Neuronal stem cell (in vitro differentiated cells): ENCODE measurements at regions not wholly inside any gene's neighbourhood (a gene's known extent, or its start where the extent isn't known, plus 50 kb on each side); places are given as distances from the start of the nearest gene placed in this dataset.
"Not testable (repeated sequence)": the region's sequence is repeated elsewhere in the genome, so short reads cannot be mapped to it uniquely, and the experiment has no call there.

Source experiments
- DNase-seq: peaks from one replicate; pipeline ENCODE4 v3.0.0-alpha.2; 2013; ENCODE audit warnings: low spot score
- H2AFZ ChIP-seq: one replicate; pipeline ENCODE4 v1.6.1; 2013; ENCODE audit warnings: mild to moderate bottlenecking, low read length, inconsistent platforms
- H2AK5ac ChIP-seq: 2 replicates; pipeline ENCODE4 v1.6.1; 2013; ENCODE audit warnings: low read depth, mild to moderate bottlenecking, inconsistent platforms, low read length, moderate library complexity, mixed read lengths
- H2BK120ac ChIP-seq: 2 replicates; pipeline ENCODE4 v1.6.1; 2013; ENCODE audit warnings: low read depth, mild to moderate bottlenecking, inconsistent platforms, low read length, moderate library complexity, mixed read lengths
- H2BK12ac ChIP-seq: one replicate; pipeline ENCODE4 v1.6.1; 2013; ENCODE audit warnings: low read length, inconsistent platforms
- H2BK15ac ChIP-seq: 2 replicates; pipeline ENCODE4 v1.6.1; 2013; ENCODE audit warnings: mild to moderate bottlenecking, low read length, inconsistent platforms, mixed read lengths
- H2BK5ac ChIP-seq: one replicate; pipeline ENCODE4 v1.6.1; 2013; ENCODE audit warnings: inconsistent platforms, mild to moderate bottlenecking, low read length, moderate library complexity
- H3K14ac ChIP-seq: one replicate; pipeline ENCODE4 v1.6.1; 2013; ENCODE audit warnings: low read length, inconsistent platforms
- H3K18ac ChIP-seq: 2 replicates; pipeline ENCODE4 v1.6.1; 2013; ENCODE audit warnings: low read length, inconsistent platforms
- H3K23ac ChIP-seq: 2 replicates; pipeline ENCODE4 v1.6.1; 2013; ENCODE audit warnings: low read depth, mild to moderate bottlenecking, mixed read lengths, low read length, inconsistent platforms; ENCODE audit not compliant: poor library complexity
- H3K27ac ChIP-seq: replicated peaks from 3 replicates; pipeline ENCODE4 v1.5.1; 2013; ENCODE audit warnings: low read length, inconsistent platforms
- H3K27me3 ChIP-seq, 3 experiments: 2 replicates each; pipeline ENCODE4 v1.6.1; 2013; ENCODE audit warnings: low read length in 3 of 3, mild to moderate bottlenecking in 2 of 3, inconsistent platforms in 1 of 3, low read depth in 1 of 3, mixed read lengths in 1 of 3, moderate library complexity in 1 of 3; ENCODE audit not compliant: control insufficient read depth in 3 of 3, insufficient read depth in 3 of 3
- H3K36me3 ChIP-seq, 2 donors: replicated peaks in 1 of 2; 2 replicates each; pipeline ENCODE4 v1.6.1; 2013; ENCODE audit warnings: low read length in 2 of 2; ENCODE audit not compliant: control insufficient read depth in 2 of 2, insufficient read depth in 2 of 2
- H3K4ac ChIP-seq: 2 replicates; pipeline ENCODE4 v1.6.1; 2013; ENCODE audit warnings: inconsistent platforms, mild to moderate bottlenecking, low read length, moderate library complexity
- H3K4me1 ChIP-seq, 2 donors: 1 replicate in 1 of 2; 2 replicates in 1 of 2; pipeline ENCODE4 v1.6.1; 2013; ENCODE audit warnings: low read length in 2 of 2, low read depth in 1 of 2; ENCODE audit not compliant: control insufficient read depth in 2 of 2, insufficient read depth in 1 of 2
- H3K4me2 ChIP-seq: one replicate; pipeline ENCODE4 v1.6.1; 2013; ENCODE audit warnings: mild to moderate bottlenecking, low read length, inconsistent platforms; ENCODE audit not compliant: insufficient read depth, poor library complexity, severe bottlenecking
- H3K4me3 ChIP-seq, 2 donors: 2 replicates each; pipeline ENCODE4 v1.5.1; 2013; ENCODE audit warnings: low read length in 2 of 2, mild to moderate bottlenecking in 2 of 2, inconsistent platforms in 1 of 2, moderate library complexity in 1 of 2
- H3K79me1 ChIP-seq: one replicate; pipeline ENCODE4 v1.6.1; 2013; ENCODE audit warnings: low read depth, mild to moderate bottlenecking, inconsistent platforms, low read length, moderate library complexity
- H3K9ac ChIP-seq: one replicate; pipeline ENCODE4 v1.6.1; 2013; ENCODE audit warnings: mild to moderate bottlenecking, low read depth, low read length, inconsistent platforms; ENCODE audit not compliant: poor library complexity
- H3K9me3 ChIP-seq, 2 donors: replicated peaks in 1 of 2; 2 replicates each; pipeline versions ENCODE3 to v1.6.1; 2013; ENCODE audit warnings: low read length in 2 of 2, mild to moderate bottlenecking in 2 of 2, inconsistent platforms in 1 of 2, low read depth in 1 of 2, mixed read lengths in 1 of 2, moderate library complexity in 1 of 2; ENCODE audit not compliant: control insufficient read depth in 2 of 2, insufficient read depth in 1 of 2
- H4K8ac ChIP-seq: one replicate; pipeline ENCODE4 v1.6.1; 2013; ENCODE audit warnings: low read depth, mild to moderate bottlenecking, inconsistent platforms, low read length, moderate library complexity
- H4K91ac ChIP-seq: one replicate; pipeline ENCODE4 v1.6.1; 2013; ENCODE audit warnings: low read length, low read depth, mild to moderate bottlenecking, inconsistent platforms; ENCODE audit not compliant: poor library complexity
- WGBS, 2 donors: extraction: QIAGEN DNeasy Blood & Tissue Kit; methylation state at CpG; one replicate each; pipeline ENCODE4 v1.1.7; 2013; ENCODE audit warnings: missing lambda C conversion rate in 2 of 2, mixed read lengths in 1 of 2; ENCODE audit not compliant: insufficient read length in 2 of 2, insufficient replicate concordance in 1 of 2; ENCODE audit errors: extremely low coverage in 2 of 2; 5-methylcytosine and 5-hydroxymethylcytosine counted together

DNA sequence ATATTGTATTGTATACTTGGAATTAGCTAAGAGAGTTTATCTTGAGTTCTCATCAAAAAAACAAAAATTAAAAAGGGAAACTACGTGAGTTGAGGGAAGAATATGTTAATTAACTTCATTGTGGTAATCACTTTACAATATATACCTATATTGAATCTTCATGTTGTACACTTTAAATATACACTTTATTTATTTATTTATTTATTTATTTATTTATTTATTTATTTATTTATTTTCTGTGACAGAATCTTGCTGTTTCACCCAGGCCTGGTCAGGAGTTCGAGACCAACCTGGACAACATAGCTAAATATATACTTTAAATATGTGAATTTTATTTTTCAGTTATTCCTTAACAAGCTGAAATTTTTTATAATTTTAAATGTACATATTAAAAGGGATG lies 74.1 kb downstream of the VIP start:
- Histone ChIP-seq H3K14ac (no peak overlapping the region), H2AK5ac (no peak overlapping the region), H4K8ac (no peak overlapping the region), H2BK12ac (no peak overlapping the region), H4K91ac (no peak overlapping the region), H3K4me2 (no peak overlapping the region), H3K4ac (no peak overlapping the region), H3K36me3 (no peaks in the 10 kb centered on the region), H2AFZ (no peak overlapping the region), H3K4me1 (peaks cover 0 to 2% of the 10 kb centered on the region in 2 donors), H2BK120ac (no peak overlapping the region), H3K18ac (no peak overlapping the region), H2BK15ac (no peak overlapping the region), H2BK5ac (no peak overlapping the region), H3K27ac (no peak overlapping the region), H3K9me3 (no peaks in the 10 kb centered on the region), H3K9ac (no peak overlapping the region), H3K27me3 (no peaks in the 10 kb centered on the region), H3K23ac (no peak overlapping the region), H3K4me3 (no peak overlapping the region), H3K79me1 (no peaks in the 10 kb centered on the region)
- no CpG with 5 or more reads among the region's 2 CpGs for WGBS, 2 donors
- no peak for DNase-seq

DNA sequence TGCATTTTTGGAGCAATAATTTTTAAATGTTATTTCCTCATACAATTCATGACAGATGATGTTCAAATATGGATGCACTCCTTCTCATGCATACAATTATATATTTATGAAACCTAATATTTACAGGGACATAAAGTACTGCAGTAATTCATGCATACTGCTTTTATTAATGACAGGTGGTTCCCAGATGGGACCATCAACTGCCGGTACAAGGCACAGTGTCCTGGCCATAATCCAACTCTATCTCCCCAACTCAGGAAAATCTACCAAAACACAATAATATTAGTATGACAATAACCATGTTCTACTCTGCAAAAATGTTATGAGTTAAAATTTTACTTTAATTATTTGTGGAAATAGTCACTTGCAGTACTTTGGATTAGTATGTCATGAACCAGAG lies 77.8 kb downstream of the VIP start:
- Histone ChIP-seq H3K9ac (no peak overlapping the region), H2BK120ac (no peak overlapping the region), H2BK5ac (no peak overlapping the region), H3K4me3 (no peak overlapping the region), H3K27ac (no peak overlapping the region), H3K14ac (no peak overlapping the region), H3K4ac (no peak overlapping the region), H2AFZ (no peak overlapping the region), H3K27me3 (peaks cover 0 to 2% (median 0%) of the 10 kb centered on the region in 3 experiments), H3K4me1 (peaks cover 0 to 3% of the 10 kb centered on the region in 2 donors), H4K8ac (no peak overlapping the region), H3K9me3 (no peaks in the 10 kb centered on the region), H2BK12ac (no peak overlapping the region), H2BK15ac (no peak overlapping the region), H3K36me3 (no peaks in the 10 kb centered on the region), H2AK5ac (no peak overlapping the region), H3K4me2 (no peak overlapping the region), H3K18ac (no peak overlapping the region), H3K79me1 (no peaks in the 10 kb centered on the region), H3K23ac (no peak overlapping the region), H4K91ac (no peak overlapping the region)
- WGBS, 2 donors = no CpG with 5 or more reads among the region's 1 CpG
- no peak for DNase-seq

GRCh38 chr6:152834366-152834765 lies 83.8 kb downstream of the VIP start:
- not testable (repeated sequence) for H3K4ac ChIP-seq

DNA sequence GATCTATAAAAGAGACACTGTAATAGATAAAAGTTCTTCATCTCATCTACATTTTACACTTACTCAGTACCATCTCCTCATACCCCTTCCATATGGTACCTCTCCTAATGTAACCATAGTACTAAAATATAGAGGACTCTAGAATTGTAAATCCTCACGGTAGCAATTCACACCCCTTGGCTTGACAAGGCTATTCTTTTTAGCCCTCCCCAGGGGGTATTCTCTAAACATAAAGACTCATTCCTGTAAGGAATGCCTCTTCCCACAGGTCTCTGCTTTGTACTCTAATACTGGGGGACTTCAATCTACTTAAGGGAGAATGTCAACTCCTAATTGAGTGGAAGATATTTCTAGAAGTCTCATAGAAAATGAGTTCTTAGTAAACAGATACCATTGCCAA lies 85.9 kb downstream of the VIP start:
- no peak overlapping the region for H3K4me2 ChIP-seq
- DNase-seq = peak; percentile 18
- no peak overlapping the region for H2BK120ac ChIP-seq
- no peak overlapping the region for H3K9ac ChIP-seq
- no peaks in the 10 kb centered on the region for H3K79me1 ChIP-seq
- H3K4ac ChIP-seq = no peak overlapping the region
- no peak overlapping the region for H3K23ac ChIP-seq
- no peaks in the 10 kb centered on the region for H3K27me3 ChIP-seq
- WGBS, 2 donors = no CpG with 5 or more reads among the region's 1 CpG
- H3K9me3 ChIP-seq = no peaks in the 10 kb centered on the region
- no peak overlapping the region for H3K18ac ChIP-seq
- H4K91ac ChIP-seq = no peak overlapping the region
- no peak overlapping the region for H3K14ac ChIP-seq
- H2BK15ac ChIP-seq = no peak overlapping the region
- H3K36me3 ChIP-seq = no peaks in the 10 kb centered on the region
- H2BK12ac ChIP-seq = no peak overlapping the region
- no peaks in the 10 kb centered on the region for H3K4me1 ChIP-seq
- H2BK5ac ChIP-seq = no peak overlapping the region
- H3K27ac ChIP-seq = no peak overlapping the region
- H2AFZ ChIP-seq = no peak overlapping the region
- no peak overlapping the region for H3K4me3 ChIP-seq
- H2AK5ac ChIP-seq = no peak overlapping the region
- no peak overlapping the region for H4K8ac ChIP-seq

More at GRCh38 chr6:152834366-152834765, 83.8 kb downstream of the VIP start:
- H3K23ac ChIP-seq, H3K4me1 ChIP-seq, DNase-seq, H3K79me1 ChIP-seq, H3K4me2 ChIP-seq, H2BK15ac ChIP-seq, H4K91ac ChIP-seq, H3K9me3 ChIP-seq, H4K8ac ChIP-seq, H3K27me3 ChIP-seq, H3K14ac ChIP-seq, H2AFZ ChIP-seq, H2AK5ac ChIP-seq, H3K36me3 ChIP-seq, H2BK12ac ChIP-seq, H2BK120ac ChIP-seq, H3K18ac ChIP-seq, H2BK5ac ChIP-seq, H3K9ac ChIP-seq, H3K27ac ChIP-seq, H3K4me3 ChIP-seq: not testable (repeated sequence)
- WGBS, 2 donors = no CpG with 5 or more reads among the region's 31 CpGs
